SK-N-SH (cell line): ENCODE measurements at regions not wholly inside any gene's neighbourhood (a gene's known extent, or its start where the extent isn't known, plus 50 kb on each side); places are given as distances from the start of the nearest gene placed in this dataset.

Source experiments
- CTCF ChIA-PET: fragments of 300-600, 350-600 bp; formaldehyde crosslinking; extraction: SDS; loops from one replicate; lab custom pipeline; 2021; lab: Yijun Ruan, JAX
- POLR2A ChIA-PET: fragments of 350-600 bp; sonication (Branson Sonifier 250); formaldehyde crosslinking; extraction: SDS; loops from one replicate; lab custom pipeline; 2020; ENCODE audit warnings: antibody characterized with exemption, inconsistent platforms; lab: Yijun Ruan, JAX
- DNase-seq: peaks from one replicate; pipeline ENCODE4 v3.0.0; 2012
- H2AFZ ChIP-seq: fragments of 200-600 bp; sonication (generic); 2 replicates; pipeline ENCODE4 v1.8.1; 2016; ENCODE audit warnings: antibody characterized with exemption, mild to moderate bottlenecking, low read depth
- H3F3A ChIP-seq: fragments of 200-600 bp; sonication (generic); replicated peaks from 2 replicates; pipeline ENCODE3; 2016; ENCODE audit warnings: antibody characterized with exemption, mild to moderate bottlenecking; ENCODE audit not compliant: insufficient read depth
- H3K27ac ChIP-seq, 2 experiments: fragments of 200-500 bp in 1 of 2; fragments of 200-600 bp in 1 of 2; sonication (Bioruptor generic) in 1 of 2; sonication (generic), shearing (Covaris generic) in 1 of 2; 2 replicates each; pipeline versions ENCODE4 v1.5.1 to v1.6.1; 2014 to 2016; ENCODE audit warnings: low read depth in 2 of 2, inconsistent platforms in 1 of 2, low read length in 1 of 2, mild to moderate bottlenecking in 1 of 2, mixed read lengths in 1 of 2
- H3K27me3 ChIP-seq: fragments of 200-600 bp; sonication (generic), shearing (Covaris generic); 2 replicates; pipeline ENCODE4 v1.6.1; 2016; ENCODE audit warnings: mixed run types; ENCODE audit not compliant: insufficient read depth
- H3K36me3 ChIP-seq, 2 experiments: fragments of 200-500 bp in 1 of 2; fragments of 200-600 bp in 1 of 2; sonication (Bioruptor generic) in 1 of 2; sonication (generic) in 1 of 2; replicated peaks in 1 of 2; 2 replicates each; pipeline versions ENCODE3 to v1.5.1; 2014 to 2016; ENCODE audit warnings: low read length in 1 of 2, mild to moderate bottlenecking in 1 of 2; ENCODE audit not compliant: insufficient read depth in 2 of 2, control insufficient read depth in 1 of 2
- H3K4me1 ChIP-seq, 2 experiments: fragments of 200-500 bp in 1 of 2; fragments of 200-600 bp in 1 of 2; sonication (Bioruptor generic) in 1 of 2; sonication (generic), shearing (Covaris generic) in 1 of 2; 2 replicates each; pipeline versions ENCODE4 v1.5.1 to v1.6.1; 2014 to 2016; ENCODE audit warnings: low read depth in 1 of 2, low read length in 1 of 2, mixed run types in 1 of 2; ENCODE audit not compliant: insufficient read depth in 2 of 2, control insufficient read depth in 1 of 2
- H3K4me2 ChIP-seq: fragments of 200-600 bp; sonication (generic), shearing (Covaris generic); 2 replicates; pipeline ENCODE4 v1.6.1; 2017; ENCODE audit warnings: mixed run types
- H3K4me3 ChIP-seq, 2 experiments: fragments of 200-500 bp in 1 of 2; fragments of 200-600 bp in 1 of 2; sonication (Bioruptor generic) in 1 of 2; sonication (generic), shearing (Covaris generic) in 1 of 2; 2 replicates each; pipeline versions ENCODE4 v1.5.1 to v1.8.1; 2014 to 2016; ENCODE audit warnings: low read depth in 2 of 2, inconsistent platforms in 1 of 2, low read length in 1 of 2, mild to moderate bottlenecking in 1 of 2, mixed read lengths in 1 of 2, moderate library complexity in 1 of 2
- H3K79me2 ChIP-seq: fragments of 200-600 bp; sonication (generic); 2 replicates; pipeline ENCODE4 v1.8.1; 2017; ENCODE audit warnings: mild to moderate bottlenecking; ENCODE audit not compliant: insufficient read depth
- H3K9ac ChIP-seq: fragments of 200-600 bp; sonication (generic); 2 replicates; pipeline ENCODE4 v1.6.1; 2017; ENCODE audit warnings: mixed run types
- H3K9me2 ChIP-seq: fragments of 200-600 bp; sonication (generic); 2 replicates; pipeline ENCODE4 v1.6.1; 2017; ENCODE audit warnings: mixed run types
- H3K9me3 ChIP-seq: fragments of 200-600 bp; sonication (generic); 2 replicates; pipeline ENCODE4 v1.6.1; 2017; ENCODE audit warnings: mixed run types, mild to moderate bottlenecking, moderate library complexity
- H4K20me1 ChIP-seq: fragments of 200-600 bp; sonication (generic); 2 replicates; pipeline ENCODE4 v1.6.1; 2017; ENCODE audit warnings: mild to moderate bottlenecking, mixed run types; ENCODE audit not compliant: insufficient read depth
- CTCF ChIP-seq: fragments of 200-600 bp; sonication (generic); IDR thresholded peaks from 2 replicates; pipeline ENCODE4 v1.6.1; 2017; ENCODE audit warnings: antibody characterized with exemption, mild to moderate bottlenecking, moderate library complexity
- EP300 ChIP-seq, 2 experiments: IDR thresholded peaks; 2 replicates each; pipeline versions ENCODE4 v1.4.0 to v1.6.1; 2012; ENCODE audit warnings: borderline replicate concordance in 1 of 2, low read depth in 1 of 2, low read length in 1 of 2
- EZH2phosphoT487 ChIP-seq: fragments of 200-600 bp; sonication (generic); IDR thresholded peaks from 2 replicates; pipeline ENCODE4 v1.6.1; 2017; ENCODE audit warnings: low read depth, mixed run types, mild to moderate bottlenecking, antibody characterized with exemption, moderate library complexity, borderline replicate concordance
- FOXJ3 ChIP-seq: sonication (generic); formaldehyde crosslinking; IDR thresholded peaks from 2 replicates; pipeline ENCODE4 v1.5.1; 2020; ENCODE audit warnings: mild to moderate bottlenecking, missing genetic modification reagents
- GABPA ChIP-seq: IDR thresholded peaks from 2 replicates; pipeline ENCODE4 v1.4.0; 2012; ENCODE audit warnings: low read depth, mild to moderate bottlenecking
- GATA2 ChIP-seq: sonication (generic); formaldehyde crosslinking; IDR thresholded peaks from 2 replicates; pipeline ENCODE4 v1.5.0; 2020; ENCODE audit warnings: mild to moderate bottlenecking, missing genetic modification reagents
- JUND ChIP-seq: IDR thresholded peaks from 2 replicates; pipeline ENCODE4 v1.4.0; 2012
- MAX ChIP-seq: IDR thresholded peaks from 2 replicates; pipeline ENCODE4 v1.4.0; 2012; ENCODE audit warnings: low read depth
- MEF2A ChIP-seq: IDR thresholded peaks from 2 replicates; pipeline ENCODE4 v1.4.0; 2012; ENCODE audit warnings: low read depth, borderline replicate concordance
- NFIC ChIP-seq: IDR thresholded peaks from 2 replicates; pipeline ENCODE4 v1.4.0; 2012; ENCODE audit warnings: borderline replicate concordance
- PBX3 ChIP-seq: IDR thresholded peaks from 2 replicates; pipeline ENCODE4; 2012
- POLR2AphosphoS5 ChIP-seq: IDR thresholded peaks from 2 replicates; pipeline ENCODE4 v1.6.1; 2012; ENCODE audit warnings: low read depth, low read length
- RCOR1 ChIP-seq: fragments of 150-350 bp; IDR thresholded peaks from 2 replicates; pipeline ENCODE4 v1.6.1; 2017; ENCODE audit warnings: antibody characterized with exemption, low read length
- REST ChIP-seq: IDR thresholded peaks from 2 replicates; pipeline ENCODE4 v1.6.1; 2012; ENCODE audit warnings: mild to moderate bottlenecking, low read depth, low read length, moderate library complexity
- RFX5 ChIP-seq: IDR thresholded peaks from 2 replicates; pipeline ENCODE4 v1.6.1; 2012; ENCODE audit warnings: mild to moderate bottlenecking, improper control_type of control experiment, low read length
- RXRA ChIP-seq: IDR thresholded peaks from 2 replicates; pipeline ENCODE4 v1.4.0; 2012; ENCODE audit warnings: low read depth, mild to moderate bottlenecking, borderline replicate concordance
- SMC3 ChIP-seq: IDR thresholded peaks from 2 replicates; pipeline ENCODE4 v1.6.1; 2012; ENCODE audit warnings: low read depth, low read length, improper control_type of control experiment
- TEAD4 ChIP-seq: IDR thresholded peaks from 2 replicates; pipeline ENCODE4 v1.4.0; 2012; ENCODE audit warnings: mild to moderate bottlenecking, borderline replicate concordance; ENCODE audit not compliant: insufficient read depth
- USF2 ChIP-seq: fragments of 150-350 bp; IDR thresholded peaks from 2 replicates; pipeline ENCODE4 v1.6.1; 2017; ENCODE audit warnings: antibody characterized with exemption, low read length, low read depth, borderline replicate concordance
- WGBS: methylation state at CpG from one replicate; pipeline ENCODE4 v1.1.6; 2017; ENCODE audit warnings: low lambda C conversion rate; 5-methylcytosine and 5-hydroxymethylcytosine counted together

GRCh38 chr1:5744911-5745799 lies 247.1 kb downstream of the NPHP4 start (continued):
- TF ChIP-seq MAX (no peak), MEF2A (no peak), NFIC (no peak), RCOR1 (no peak)

GRCh38 chr1:5744341-5744740 lies 247.9 kb downstream of the NPHP4 start:
- Histone ChIP-seq H3K27me3 (no peaks in the 10 kb centered on the region), H3K36me3 (no peaks in the 10 kb centered on the region), H4K20me1 (no peaks in the 10 kb centered on the region), H3K4me1 (peaks cover 0 to 23% of the 10 kb centered on the region in 2 experiments; a peak in 1 of 4 replicates), H3K9ac (no peak overlapping the region), H3K9me3 (no peaks in the 10 kb centered on the region), H2AFZ (no peak overlapping the region), H3F3A (no peaks in the 10 kb centered on the region), H3K4me2 (no peak overlapping the region), H3K9me2 (no peaks in the 10 kb centered on the region), H3K79me2 (no peaks in the 10 kb centered on the region), H3K27ac (no peak overlapping the region), H3K4me3 (no peak overlapping the region)
- 45% methylated on average over 6 of the region's 6 CpGs for WGBS
- DNase-seq = peak; percentile 59
- ChIA-PET POLR2A (no interaction called here), CTCF (interaction anchor here (0.7 to 8.4 kb wide), 13 partner anchors 13 to 1088 kb away, joined by 3 to 138 read pairs (median 15); partner anchors contain the start of gene AJAP1)
- no peak for TF ChIP-seq FOXJ3
- no peak for TF ChIP-seq POLR2AphosphoS5
- no peak for TF ChIP-seq EZH2phosphoT487
- no peak for TF ChIP-seq TEAD4
- no peak for TF ChIP-seq CTCF
- TF ChIP-seq GATA2 (CRISPR knock-in tag) = no peak
- no peak for TF ChIP-seq RFX5
- no peak for TF ChIP-seq PBX3
- no peak for TF ChIP-seq SMC3
- TF ChIP-seq REST = no peak
- no peak for TF ChIP-seq GABPA
- TF ChIP-seq RXRA = no peak
- no peak for TF ChIP-seq USF2
- no peak for TF ChIP-seq EP300 (IDR thresholded peaks at IDR 0.05; ENCODE audit: borderline replicate concordance in 1 of 2, low read depth in 1 of 2, low read length in 1 of 2)
- no peak for TF ChIP-seq MAX
- no peak for TF ChIP-seq JUND
